ENCODE measurements at regions not wholly inside any gene's neighbourhood (a gene's known extent, or its start where the extent isn't known, plus 50 kb on each side); places are given as distances from the start of the nearest gene placed in this dataset.
A peak's percentile ranks its signal among the peaks of the same experiment; 100 is the strongest.

DNA sequence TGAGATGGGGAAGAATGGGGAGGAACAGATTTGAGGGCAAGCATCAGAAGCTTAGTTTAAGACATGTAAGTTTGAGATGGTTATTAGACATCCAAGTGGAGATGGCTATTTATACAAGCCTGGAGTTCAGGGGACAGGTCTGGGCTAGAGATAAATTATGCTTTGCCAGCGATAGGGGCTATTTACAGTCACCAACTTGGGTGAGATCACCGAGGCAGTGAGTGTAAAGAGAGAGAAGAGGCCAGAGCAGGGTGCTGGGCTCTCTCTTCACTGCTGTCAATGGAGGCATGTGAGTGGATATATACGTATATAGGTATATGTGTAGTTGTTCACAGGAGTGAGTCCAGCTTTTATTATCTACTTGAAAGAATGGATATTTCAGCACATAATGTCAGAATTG, 81.0 kb downstream of the QPCT start:
- no peak for DNase-seq (ENCODE audit: low read depth in 2 of 2, low spot score in 1 of 2)

DNA sequence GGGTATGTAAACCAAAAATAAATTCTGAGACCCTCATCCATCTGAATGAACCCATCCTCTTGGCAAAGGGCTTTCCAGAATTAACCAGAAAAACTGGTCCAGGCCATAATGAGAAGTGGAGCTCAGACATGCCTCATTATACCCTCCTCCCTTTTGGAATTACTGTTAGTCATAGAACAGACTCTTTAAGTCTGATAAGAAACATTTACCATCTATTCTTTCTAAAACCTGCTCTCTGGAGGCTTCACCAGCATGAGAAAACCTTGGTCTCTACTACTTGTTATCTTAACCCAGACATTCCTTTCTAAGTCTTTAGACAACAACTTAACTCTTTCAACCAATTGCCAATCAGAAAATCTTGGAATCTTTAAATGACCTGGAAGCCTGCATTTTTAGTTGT, 82.8 kb downstream of the QPCT start:
- DNase-seq (ENCODE audit: low read depth in 2 of 2, low spot score in 1 of 2), result no peak

GRCh38 chr2:37436323-37436722, 91.9 kb downstream of the QPCT start:
- no peak for DNase-seq (ENCODE audit: low read depth in 2 of 2, low spot score in 1 of 2)

GRCh38 chr2:37439131-37439642, 94.8 kb downstream of the QPCT start:
- no peak for DNase-seq (ENCODE audit: low read depth in 2 of 2, low spot score in 1 of 2)

- DNase-seq (ENCODE audit: low read depth in 2 of 2, low spot score in 1 of 2), result no peak
Measured at GRCh38 chr2:37441055-37441454, 96.6 kb downstream of the QPCT start.

DNA sequence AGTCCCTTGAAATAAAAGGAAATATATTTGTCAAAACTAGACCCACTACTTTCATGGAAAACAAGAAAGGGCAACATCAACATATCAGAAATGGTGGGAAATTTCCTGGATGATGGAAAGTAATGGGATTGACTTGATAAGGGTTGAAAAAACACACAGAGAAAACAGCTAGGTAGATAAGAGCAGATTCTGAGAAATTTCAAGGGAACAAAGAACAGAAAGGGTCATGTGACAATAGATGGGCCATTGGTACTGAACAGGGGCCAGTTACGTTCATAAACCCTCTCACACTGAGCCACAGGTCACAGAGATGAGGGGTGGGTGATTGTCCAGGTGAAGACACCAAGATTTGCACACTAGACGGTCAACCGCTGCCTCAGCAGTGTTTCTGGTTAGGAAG, 98.7 kb downstream of the QPCT start:
- no peak for DNase-seq (ENCODE audit: low read depth in 2 of 2, low spot score in 1 of 2)

DNA sequence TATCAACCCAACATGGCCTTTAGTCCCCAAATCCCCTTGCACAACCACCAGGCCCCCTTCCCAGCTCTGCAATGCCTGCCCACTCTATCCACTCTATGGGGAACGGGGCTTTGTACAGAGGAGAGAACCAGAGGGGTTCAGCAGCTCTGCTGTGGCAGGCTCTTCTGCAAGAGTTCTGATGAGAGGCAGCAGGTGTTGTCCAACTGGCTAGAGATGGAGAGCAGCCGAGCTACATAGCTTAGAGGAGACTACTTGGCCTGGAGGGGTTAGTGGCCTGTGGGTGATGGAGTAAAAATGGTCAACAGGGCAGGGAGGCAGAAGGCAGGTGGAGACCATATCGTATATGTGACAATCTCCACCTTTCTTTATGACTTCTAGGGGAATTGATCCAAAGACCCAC, 103.0 kb downstream of the QPCT start:
- no peak for DNase-seq (ENCODE audit: low read depth in 2 of 2, low spot score in 1 of 2)

- DNase-seq (ENCODE audit: low read depth in 2 of 2, low spot score in 1 of 2), result no peak
Measured at GRCh38 chr2:37448342-37449120, 104.1 kb downstream of the QPCT start.

GRCh38 chr2:37449761-37450296, 105.4 kb downstream of the QPCT start:
- no peak for DNase-seq (ENCODE audit: low read depth in 2 of 2, low spot score in 1 of 2)

GRCh38 chr2:37453027-37453426, 108.6 kb downstream of the QPCT start:
- no peak for DNase-seq (ENCODE audit: low read depth in 2 of 2, low spot score in 1 of 2)

DNA sequence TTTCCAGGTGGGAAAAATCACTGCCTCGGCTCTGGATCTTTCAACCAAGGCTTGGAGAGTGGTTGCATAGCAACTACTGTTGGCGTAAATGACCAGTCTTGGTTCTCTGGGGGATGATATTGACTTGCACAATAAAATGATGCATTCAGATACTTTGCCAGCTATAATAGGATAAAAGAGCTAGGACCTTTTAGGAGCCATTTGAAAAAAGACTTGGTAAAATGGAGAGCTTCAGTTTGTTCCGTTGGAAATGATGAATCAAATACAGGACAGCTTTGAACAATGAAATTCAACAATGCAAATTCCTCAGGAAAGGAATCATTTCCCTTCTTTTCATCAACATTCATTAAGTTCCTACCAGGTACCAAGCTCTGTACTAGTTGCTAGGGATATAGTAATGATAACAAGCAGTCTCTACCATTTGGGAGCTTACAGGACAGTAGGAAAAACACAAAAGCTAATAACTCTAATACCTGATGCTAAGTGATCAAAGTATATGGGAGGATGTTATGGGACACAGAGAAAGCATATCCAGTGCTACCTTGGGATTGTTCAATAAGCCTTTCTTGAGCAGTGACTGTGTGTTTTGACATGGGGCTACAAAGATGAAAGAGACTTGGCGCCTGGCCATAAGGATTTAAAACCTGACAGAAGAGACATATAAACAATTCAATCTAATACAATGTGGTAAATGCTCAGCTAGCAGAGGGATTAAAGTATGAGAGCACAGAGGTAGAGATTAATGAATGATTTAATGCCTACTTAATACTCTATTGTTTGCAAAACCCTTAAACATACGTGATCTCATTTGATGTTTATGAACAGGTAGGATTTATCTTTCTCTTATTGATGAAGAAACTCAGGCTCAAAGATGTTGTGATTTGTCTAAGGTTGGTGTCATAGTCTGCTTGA, 110.7 kb downstream of the QPCT start:
- DNase-seq (ENCODE audit: low read depth in 2 of 2, low spot score in 1 of 2), result no peak

DNA sequence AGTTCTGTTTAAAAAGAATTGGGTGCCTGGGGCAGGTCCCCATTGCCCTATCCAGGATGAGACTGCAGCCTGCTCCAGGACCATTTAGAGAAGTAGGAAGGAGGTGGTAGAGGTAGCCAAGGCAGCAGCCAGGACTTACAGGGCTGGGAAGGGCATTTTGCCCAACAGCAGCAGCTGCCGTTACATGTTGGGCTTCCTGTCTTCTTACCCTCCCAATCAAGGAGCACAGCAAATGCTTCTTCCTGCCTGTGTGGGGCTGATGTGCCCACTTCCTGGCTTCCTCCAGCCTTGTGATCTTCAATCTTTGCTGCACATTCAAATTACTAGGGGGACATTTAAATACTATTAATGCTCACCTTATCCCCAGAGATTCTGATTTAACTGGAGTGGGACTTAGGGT, 112.0 kb downstream of the QPCT start:
- DNase-seq (ENCODE audit: low read depth in 2 of 2, low spot score in 1 of 2), result peak in 1 of 2 donors; percentile 10

- no peak for DNase-seq (ENCODE audit: low read depth in 2 of 2, low spot score in 1 of 2)
Measured at GRCh38 chr2:37457401-37457901, 113.0 kb downstream of the QPCT start.

DNA sequence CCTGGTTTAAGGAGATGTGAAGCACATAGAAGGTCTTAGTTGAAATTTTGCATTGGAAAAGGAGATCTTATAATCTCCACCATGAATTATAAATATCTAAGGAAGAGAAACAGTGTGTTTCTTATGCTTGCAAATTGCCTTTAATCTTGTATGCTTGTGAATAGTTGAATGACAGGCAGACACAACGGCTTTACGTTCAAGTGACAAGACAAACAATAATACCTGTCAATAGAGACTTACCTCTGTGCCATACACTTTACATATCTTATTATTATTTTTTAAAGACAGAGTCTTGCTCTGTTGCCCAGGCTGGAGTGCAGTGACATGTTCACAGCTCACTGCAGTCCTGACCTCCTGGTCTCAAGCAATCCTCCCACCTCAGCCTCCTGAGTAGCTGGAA, 113.7 kb downstream of the QPCT start:
- DNase-seq (ENCODE audit: low read depth in 2 of 2, low spot score in 1 of 2), result no peak

DNA sequence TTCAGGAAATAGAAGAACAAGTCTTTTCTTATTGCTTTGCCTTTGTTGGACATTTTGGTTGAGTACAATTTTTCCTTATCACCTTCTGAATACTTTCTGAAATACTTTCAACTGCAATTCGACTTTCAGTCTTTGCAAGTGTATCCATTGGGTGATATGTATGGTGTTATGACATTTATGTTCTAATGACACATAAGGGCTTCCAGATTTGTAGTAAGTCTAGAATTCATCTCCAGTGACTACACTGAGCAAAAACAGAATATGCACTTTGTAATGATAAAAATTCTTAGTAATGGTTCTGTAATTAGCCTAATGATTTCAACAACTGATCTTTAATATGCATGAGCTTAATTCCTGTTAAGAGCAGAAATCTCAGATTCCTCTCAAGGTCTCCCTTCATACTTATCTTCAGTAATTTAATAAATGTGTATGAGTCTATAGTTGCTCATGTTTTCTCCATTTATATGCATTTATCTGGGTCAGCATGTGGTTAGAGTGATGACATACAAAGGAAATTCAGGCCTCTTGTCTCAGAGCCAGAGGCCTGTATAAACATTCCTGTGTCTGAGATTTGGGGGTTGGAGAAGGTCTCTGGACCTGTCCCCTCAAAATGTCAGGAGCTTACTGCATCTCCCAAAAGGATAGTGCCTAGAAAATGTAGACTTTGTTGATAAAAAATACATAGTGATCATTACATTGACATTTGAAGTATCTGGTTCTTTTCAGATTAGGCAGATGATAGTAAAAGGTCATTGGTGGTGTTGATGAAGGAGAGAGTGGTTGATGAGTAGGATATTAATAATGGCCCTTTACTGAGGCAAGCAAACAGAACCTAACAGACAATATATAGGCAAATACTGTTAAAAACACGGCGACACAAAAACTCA, 114.9 kb downstream of the QPCT start:
- DNase-seq (ENCODE audit: low read depth in 2 of 2, low spot score in 1 of 2), result no peak

DNA sequence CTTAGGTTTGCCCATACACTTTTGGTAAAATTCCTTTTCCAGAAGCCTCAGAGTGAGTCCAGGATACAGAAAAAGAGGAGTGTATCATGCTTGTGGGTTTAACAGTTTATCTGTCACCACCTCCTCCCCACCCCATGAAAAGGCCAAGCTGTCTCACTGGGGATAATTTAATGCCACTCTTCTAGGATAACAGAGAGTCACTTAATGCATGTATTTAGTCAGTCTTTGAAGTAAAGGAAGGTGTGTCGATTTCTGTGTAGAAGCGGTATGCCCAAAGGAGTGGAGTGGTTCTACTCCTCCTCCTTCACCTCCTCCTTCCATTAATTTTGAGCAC, 116.4 kb downstream of the QPCT start:
- DNase-seq (ENCODE audit: low read depth in 2 of 2, low spot score in 1 of 2), result no peak

GRCh38 chr2:37464067-37464466, 119.6 kb downstream of the QPCT start:
- no peak for DNase-seq (ENCODE audit: low read depth in 2 of 2, low spot score in 1 of 2)

DNA sequence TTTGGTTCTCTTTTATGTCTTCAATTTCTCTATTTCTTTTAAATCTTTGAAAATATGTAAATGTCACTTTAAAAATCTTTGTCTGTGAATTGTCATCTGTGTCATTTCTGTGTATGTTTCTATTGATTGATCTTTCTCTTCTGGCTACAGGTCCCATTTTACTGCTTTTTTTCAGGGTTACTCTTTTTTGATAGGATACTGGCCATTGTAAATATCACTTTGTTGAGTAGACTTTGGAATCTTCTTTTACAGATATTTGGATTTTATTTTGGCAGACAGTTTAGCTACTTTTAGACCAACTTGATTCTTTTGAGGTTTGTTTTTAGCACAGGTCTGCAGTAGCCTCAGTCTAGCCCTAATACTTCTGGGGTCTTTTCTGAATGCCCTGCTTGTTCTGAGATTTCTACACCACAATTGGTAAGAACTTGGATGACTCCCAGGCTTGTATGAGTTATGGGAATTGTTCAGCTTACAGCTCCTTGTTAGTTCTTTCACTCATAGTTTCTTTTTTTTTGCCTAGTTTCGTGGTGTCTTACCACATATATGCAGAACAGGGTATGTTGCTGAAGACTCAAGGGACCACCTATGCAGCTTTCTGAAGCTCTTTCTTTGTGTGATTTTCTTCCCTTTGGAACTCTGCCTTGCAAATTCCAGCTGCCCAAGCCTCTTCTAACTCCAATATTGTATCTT, 122.2 kb downstream of the QPCT start:
- no peak for DNase-seq (ENCODE audit: low read depth in 2 of 2, low spot score in 1 of 2)

- no peak for DNase-seq (ENCODE audit: low read depth in 2 of 2, low spot score in 1 of 2)
Measured at GRCh38 chr2:37468170-37468569, 123.7 kb downstream of the QPCT start.

- no peak for DNase-seq (ENCODE audit: low read depth in 2 of 2, low spot score in 1 of 2)
Measured at GRCh38 chr2:37469126-37469525, 124.7 kb downstream of the QPCT start.

All from stimulated activated CD8-positive, alpha-beta memory T cell treated with anti-CD3 and anti-CD28 coated beads, Interleukin-4, amount 100 ng/mL, for 1 hour (primary cell).